Left forelimb (tissue), 1 donor: ENCODE measurements at regions not wholly inside any gene's neighbourhood (a gene's known extent, or its start where the extent isn't known, plus 50 kb on each side); places are given as distances from the start of the nearest gene placed in this dataset.

Experiments
- DNase-seq: peaks from one replicate; pipeline ENCODE4 v3.0.0-alpha.2; 2018; ENCODE audit warnings: low spot score

DNA sequence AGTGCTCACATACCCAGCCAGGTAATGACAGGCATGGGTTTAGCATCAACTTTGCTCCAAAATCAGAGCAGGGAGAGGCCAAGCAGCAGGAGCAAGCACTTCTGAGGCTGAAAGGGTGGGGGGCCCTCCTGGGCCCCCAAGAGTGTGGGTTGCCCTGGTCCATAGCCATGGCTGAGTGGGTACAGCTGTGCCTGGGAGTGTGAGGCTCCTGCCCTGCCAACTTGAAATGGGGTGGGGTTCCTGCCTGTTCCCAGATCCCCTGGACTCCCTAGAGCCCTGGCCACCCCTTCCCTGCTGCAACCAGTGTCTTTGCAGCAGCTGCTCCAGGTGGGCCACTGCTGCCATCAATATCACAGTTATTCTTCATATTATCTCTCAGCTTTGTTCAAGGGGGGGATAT lies 1224.2 kb upstream of the GJE1 start:
- DNase-seq = no peak

GRCh38 chr6:140907235-140907634 lies 1225.5 kb upstream of the GJE1 start:
- DNase-seq = no peak

DNA sequence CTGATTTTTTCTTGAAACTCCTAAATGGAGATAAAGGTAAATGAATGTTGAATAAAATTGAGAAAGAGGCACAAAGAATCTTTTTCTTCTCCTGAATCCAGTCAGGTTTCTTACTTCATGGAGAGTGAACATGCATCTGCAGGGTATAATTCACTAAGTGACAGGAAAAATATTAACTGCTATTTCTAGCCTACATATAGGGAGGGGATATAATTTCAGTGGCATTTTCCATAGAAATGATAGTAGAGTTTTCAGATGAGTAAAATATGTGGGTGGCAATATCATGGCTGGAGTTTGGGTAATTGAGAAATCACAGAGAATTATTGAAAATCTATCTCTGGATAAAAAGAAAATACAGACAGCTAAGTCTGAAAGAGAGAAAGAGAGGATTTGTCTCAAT lies 1227.0 kb upstream of the GJE1 start:
- no peak for DNase-seq

- DNase-seq = no peak
Measured at GRCh38 chr6:140905050-140905449, 1227.7 kb upstream of the GJE1 start.

DNA sequence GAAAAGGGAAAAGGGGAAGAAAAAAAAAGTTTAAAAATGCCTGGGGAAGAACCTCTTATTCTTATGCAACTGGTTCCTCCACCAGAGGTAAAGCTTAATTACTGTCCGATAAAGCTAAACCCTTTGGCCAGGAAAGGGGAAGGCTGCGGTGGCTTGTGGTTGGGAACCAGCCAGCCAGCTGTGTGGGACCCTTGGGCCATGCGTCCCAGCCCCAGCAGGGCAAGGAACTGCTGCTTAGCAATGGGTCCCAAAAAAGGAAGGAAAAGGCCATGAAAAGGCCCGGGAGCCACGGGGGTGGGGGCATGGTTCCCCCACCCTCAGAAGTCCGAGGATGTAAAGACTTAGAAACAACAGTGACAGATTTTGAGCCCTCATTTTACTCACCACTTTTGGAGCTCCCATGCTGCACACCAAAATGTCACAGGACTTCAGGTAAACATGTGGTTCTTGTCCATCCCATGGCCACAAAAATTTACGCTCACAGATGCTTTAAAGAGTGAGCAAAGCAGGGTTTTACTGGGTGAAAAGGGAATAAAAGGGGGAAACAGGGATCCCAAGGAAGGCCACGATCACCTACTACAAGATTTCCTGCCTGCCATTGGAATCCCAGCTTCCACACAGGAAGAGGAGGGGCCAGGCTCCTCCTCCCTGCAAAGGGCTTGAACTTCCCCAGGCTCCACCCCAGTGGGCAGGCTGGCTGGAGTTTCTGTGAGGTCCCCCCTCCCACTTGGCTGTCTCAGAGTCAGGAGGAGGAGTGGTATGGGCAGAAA lies 1234.7 kb upstream of the GJE1 start:
- no peak for DNase-seq

- DNase-seq = no peak
Measured at GRCh38 chr6:140897349-140897748, 1235.4 kb upstream of the GJE1 start.

GRCh38 chr6:140893432-140893831 lies 1239.3 kb upstream of the GJE1 start:
- no peak for DNase-seq

- DNase-seq = no peak
Measured at GRCh38 chr6:140879946-140880345, 1252.8 kb upstream of the GJE1 start.

- DNase-seq = no peak
Measured at GRCh38 chr6:140874066-140874465, 1258.7 kb upstream of the GJE1 start.

DNA sequence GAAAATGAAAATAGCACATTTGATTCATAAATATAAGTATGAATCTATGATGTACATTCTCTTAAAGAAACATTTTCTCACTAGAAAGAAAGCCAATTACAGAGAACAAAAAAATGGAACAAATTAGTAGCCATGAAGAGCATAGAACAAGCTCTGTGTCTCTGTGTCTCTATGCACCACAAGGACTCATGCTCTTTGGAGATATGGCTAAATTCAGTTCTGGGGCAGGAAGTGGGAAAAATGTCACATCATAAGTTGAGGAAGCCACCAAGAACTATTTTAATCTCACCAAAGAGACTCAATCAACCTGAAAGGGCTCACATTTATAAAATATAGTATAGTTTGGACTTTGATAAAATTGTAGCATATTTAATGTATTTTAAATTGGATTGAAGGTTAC lies 1259.8 kb upstream of the GJE1 start:
- DNase-seq = no peak

- DNase-seq = no peak
Measured at GRCh38 chr6:140871911-140872310, 1260.8 kb upstream of the GJE1 start.

GRCh38 chr6:140867336-140867735 lies 1265.4 kb upstream of the GJE1 start:
- no peak for DNase-seq

DNA sequence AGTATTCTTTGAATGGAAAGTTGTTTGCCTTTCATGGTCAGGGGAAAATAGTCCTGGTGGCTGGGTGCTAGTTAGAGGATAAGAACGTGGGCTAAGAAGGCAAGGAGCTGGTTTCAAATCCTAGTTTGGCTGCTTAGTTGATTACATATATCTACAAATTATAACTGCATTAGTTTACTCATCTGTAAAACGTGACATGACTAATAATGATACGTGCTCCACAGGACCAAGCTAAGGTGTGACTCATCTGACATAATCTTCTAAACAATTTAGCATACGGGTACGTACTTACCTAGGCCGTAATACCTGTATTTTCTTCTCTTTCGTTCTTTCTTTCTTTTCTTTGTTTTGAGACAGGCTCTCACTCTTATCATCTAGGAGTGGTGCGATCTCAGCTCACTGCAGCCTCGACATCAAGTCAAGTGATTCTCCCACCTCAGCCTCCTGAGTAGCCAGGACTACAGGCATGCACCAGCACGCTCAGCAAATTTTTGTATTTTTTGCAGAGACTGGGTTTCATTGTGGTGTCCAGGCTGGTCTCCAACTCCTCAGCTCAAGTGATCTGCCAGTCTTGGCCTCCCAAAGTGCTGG lies 1274.2 kb upstream of the GJE1 start:
- no peak for DNase-seq

DNA sequence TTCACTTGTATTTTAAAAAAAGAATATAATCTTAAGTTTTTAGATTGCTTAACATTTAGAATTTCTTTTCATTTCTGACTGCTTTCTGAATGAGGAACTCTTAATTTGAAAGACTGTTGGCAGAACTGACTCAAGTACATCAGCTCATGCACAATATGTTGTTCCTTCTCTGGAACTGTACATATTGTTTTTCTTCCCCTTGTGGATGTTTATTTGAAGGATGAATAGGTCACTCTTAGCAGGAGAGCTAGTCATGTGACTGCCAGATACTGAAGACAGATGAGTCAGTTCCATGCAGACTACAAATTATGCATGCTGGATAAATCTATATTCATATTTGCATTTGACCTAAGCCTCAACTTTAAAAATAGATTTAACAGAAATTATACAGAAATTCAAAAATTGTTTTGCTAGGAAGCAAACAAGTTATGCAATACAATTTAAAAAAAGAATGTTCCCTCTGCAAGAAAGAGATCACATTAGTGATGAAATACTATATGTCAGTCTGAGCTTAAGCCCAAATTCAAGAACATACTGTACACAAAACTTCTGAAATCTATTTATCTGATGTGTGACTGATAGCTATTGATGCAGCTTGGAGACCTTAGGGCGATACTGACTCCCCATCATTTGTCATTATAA lies 1274.9 kb upstream of the GJE1 start:
- no peak for DNase-seq

DNA sequence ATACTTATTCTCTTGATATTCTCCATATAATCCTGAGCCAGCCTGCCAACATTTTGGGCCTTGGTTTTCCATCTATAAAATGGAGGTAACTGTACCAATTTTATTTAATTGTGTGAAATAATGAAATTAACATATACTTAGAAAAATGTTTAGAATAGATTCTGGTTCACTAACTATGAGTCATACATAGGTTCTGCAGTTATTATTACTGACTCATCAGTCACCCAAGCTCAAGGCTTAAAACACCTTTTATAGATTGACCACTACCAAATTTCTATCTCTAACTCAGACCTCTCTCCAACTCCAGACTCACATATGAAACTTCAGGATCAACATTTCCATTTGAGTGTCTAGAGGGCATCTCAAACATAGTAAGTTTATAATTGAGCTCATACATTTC lies 1277.2 kb upstream of the GJE1 start:
- no peak for DNase-seq

- no peak for DNase-seq
Measured at GRCh38 chr6:140854318-140854717, 1278.4 kb upstream of the GJE1 start.

DNA sequence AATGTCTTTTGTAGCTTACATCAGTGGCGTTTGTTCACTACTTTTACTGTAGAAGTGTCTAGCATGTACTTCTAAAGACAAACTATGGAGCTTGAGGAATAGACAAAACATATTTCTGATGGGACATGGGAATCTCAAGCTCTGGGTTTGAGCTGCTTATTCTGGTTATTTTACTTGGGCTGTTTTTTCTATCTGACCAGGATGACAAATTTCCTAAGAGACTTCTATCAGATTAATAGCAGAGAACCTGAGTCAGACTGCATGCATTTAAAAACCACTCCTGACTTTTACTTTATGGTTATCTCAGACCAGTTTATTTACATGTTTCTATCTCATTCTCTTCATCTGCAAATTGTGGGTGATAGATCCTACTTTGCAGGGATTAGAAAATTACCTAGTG lies 1282.3 kb upstream of the GJE1 start:
- no peak for DNase-seq

DNA sequence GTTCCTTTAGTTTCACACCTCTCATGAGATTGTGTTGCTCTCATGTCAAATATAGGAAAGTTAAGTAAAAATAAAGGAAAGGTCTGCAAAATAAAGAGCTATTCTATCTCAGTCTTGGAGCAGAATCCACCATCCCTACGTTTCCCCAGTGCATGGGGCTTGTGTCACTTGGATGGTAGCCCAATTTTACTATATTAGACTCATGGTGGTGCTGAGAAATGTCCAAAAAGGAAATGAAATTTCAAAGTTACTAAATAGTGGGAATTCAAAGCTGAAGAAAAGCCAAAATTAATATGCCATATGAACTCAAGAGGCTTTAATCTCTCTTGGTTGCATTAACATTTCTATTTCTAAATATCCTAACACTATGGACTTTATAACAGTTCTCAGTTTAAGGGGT lies 1283.3 kb upstream of the GJE1 start:
- no peak for DNase-seq

- DNase-seq = no peak
Measured at GRCh38 chr6:140847262-140847645, 1285.5 kb upstream of the GJE1 start.

GRCh38 chr6:140846503-140847261 lies 1286.0 kb upstream of the GJE1 start:
- no peak for DNase-seq

GRCh38 chr6:140845701-140846100 lies 1287.0 kb upstream of the GJE1 start:
- no peak for DNase-seq

GRCh38 chr6:140844167-140844566 lies 1288.6 kb upstream of the GJE1 start:
- DNase-seq = no peak

DNA sequence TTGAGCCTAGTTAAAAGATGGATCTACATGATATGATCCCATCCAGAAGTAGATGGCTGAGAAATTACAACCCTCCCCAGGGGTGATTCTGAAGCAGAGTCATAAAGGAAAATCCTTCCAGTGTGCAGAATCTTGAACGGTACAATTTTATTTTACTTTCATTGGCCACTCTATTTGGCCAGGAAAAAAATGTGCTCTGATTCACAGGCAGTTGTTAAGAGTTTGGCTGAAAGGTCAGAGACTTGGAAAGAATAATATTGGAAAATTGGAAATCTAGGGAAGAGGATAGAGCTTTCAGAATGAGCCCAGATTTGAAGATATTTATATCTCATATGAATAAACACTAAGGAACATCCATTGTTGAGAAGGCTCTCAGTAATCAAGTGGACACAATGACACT lies 1299.3 kb upstream of the GJE1 start:
- no peak for DNase-seq
